ENCODE measurements at regions not wholly inside any gene's neighbourhood (a gene's known extent, or its start where the extent isn't known, plus 50 kb on each side); places are given as distances from the start of the nearest gene placed in this dataset.

GRCh38 chr1:238745069-238745468 is 641.3 kb upstream of the CHRM3 start (continued):
- TF ChIP-seq JUND (IDR thresholded peaks at IDR 0.05; ENCODE audit: borderline replicate concordance, low read depth, low read length): no peak
- no peak for TF ChIP-seq JUND (tag; IDR thresholded peaks at IDR 0.05; ENCODE audit: borderline replicate concordance, low read depth, low read length)
- TF ChIP-seq ZNF23 (CRISPR knock-in tag; IDR thresholded peaks at IDR 0.05): no peak
- TF ChIP-seq ARID3B (CRISPR knock-in tag; IDR thresholded peaks at IDR 0.05; ENCODE audit: borderline replicate concordance): no peak
- TF ChIP-seq, protein P1, sequence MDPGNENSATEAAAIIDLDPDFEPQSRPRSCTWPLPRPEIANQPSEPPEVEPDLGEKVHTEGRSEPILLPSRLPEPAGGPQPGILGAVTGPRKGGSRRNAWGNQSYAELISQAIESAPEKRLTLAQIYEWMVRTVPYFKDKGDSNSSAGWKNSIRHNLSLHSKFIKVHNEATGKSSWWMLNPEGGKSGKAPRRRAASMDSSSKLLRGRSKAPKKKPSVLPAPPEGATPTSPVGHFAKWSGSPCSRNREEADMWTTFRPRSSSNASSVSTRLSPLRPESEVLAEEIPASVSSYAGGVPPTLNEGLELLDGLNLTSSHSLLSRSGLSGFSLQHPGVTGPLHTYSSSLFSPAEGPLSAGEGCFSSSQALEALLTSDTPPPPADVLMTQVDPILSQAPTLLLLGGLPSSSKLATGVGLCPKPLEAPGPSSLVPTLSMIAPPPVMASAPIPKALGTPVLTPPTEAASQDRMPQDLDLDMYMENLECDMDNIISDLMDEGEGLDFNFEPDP (CRISPR knock-in tag; IDR thresholded peaks at IDR 0.05): no peak
- TF ChIP-seq KLF16 (IDR thresholded peaks at IDR 0.05): no peak
- TF ChIP-seq ZNF785 (CRISPR knock-in tag; IDR thresholded peaks at IDR 0.05): no peak

DNA sequence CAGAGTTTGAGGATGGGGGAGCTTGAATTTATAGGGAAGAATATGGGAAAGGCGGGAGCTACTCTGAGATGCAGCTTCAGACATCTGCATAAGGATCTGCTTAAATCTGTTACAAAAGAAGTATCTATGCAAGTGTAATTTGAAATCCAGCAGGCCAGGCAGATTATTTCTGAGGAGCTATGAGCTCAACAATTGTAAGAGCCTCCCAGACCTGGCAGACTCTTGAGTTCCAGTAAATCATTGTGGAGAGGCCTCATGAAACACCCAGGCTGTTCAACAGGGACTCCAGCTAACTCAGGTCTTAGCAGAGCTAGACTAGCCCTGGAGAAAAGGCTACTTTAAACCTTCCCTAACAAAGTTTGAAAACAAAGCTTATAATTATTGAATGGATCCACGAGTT is 647.5 kb upstream of the CHRM3 start:
- intact Hi-C loops (cut with micrococcal nuclease) (no loop called here), in situ Hi-C loops (cut with MboI) (no loop called here)
- Histone ChIP-seq H4K20me1 (replicated peaks; ENCODE audit: control insufficient read depth, insufficient read depth, low read length) (no peaks in the 10 kb centered on the region), H3K36me3 (ENCODE audit: control insufficient read depth, insufficient read depth, low read length) (no peaks in the 10 kb centered on the region), H3K27ac (ENCODE audit: extremely low read depth, low read depth, low read length) (no peak overlapping the region), H3K9me1 (ENCODE audit: control insufficient read depth, insufficient read depth, low read length) (no peaks in the 10 kb centered on the region), H3K4me1 (replicated peaks in 1 of 2; ENCODE audit: control insufficient read depth in 2 of 2, insufficient read depth in 2 of 2, low read length in 2 of 2) (no peaks in the 10 kb centered on the region), H3K9ac (ENCODE audit: insufficient read depth in 1 of 2, low read depth in 2 of 2, low read length in 2 of 2) (no peak overlapping the region), H3K27me3 (ENCODE audit: control insufficient read depth in 2 of 2, insufficient read depth in 2 of 2, low read length in 2 of 2) (no peaks in the 10 kb centered on the region), H3K4me3 (no peak overlapping the region), H3K4me2 (ENCODE audit: insufficient read depth, low read length) (no peak overlapping the region), H3K9me3 (replicated peaks; ENCODE audit: control insufficient read depth, insufficient read depth, low read depth, low read length) (no peaks in the 10 kb centered on the region), H2AFZ (ENCODE audit: low read depth, low read length) (no peak overlapping the region), H3K79me2 (ENCODE audit: control insufficient read depth, insufficient read depth, low read length) (no peaks in the 10 kb centered on the region)
- no peak for ATAC-seq
- 0% methylated on average over 2 of the region's 2 CpGs for WGBS (ENCODE audit: insufficient coverage, low coverage, missing lambda C conversion rate)
- CTCF ChIA-PET (ENCODE audit: low intra/inter-chr PET ratio): no interaction called here
- no peak for DNase-seq (ENCODE audit: extremely low read depth in 1 of 4, low spot score in 3 of 4)
- no peak for FAIRE-seq
- POLR2A ChIA-PET: no interaction called here
- BruUV-seq (replicated peaks): no TSS peak
- TF ChIP-seq ZEB2 (IDR thresholded peaks at IDR 0.05): no peak
- TF ChIP-seq ZNF124 (CRISPR knock-in tag; IDR thresholded peaks at IDR 0.05): no peak
- TF ChIP-seq E2F3 (CRISPR knock-in tag; IDR thresholded peaks at IDR 0.05): no peak
- no peak for TF ChIP-seq FOXK2 (conservative IDR thresholded peaks at IDR 0.05 in 1 of 2, IDR thresholded peaks at IDR 0.05 in 1 of 2; ENCODE audit: low read depth in 2 of 2)
- no peak for TF ChIP-seq ZNF609 (CRISPR knock-in tag; IDR thresholded peaks at IDR 0.05; ENCODE audit: borderline replicate concordance)
- no peak for TF ChIP-seq NELFE (IDR thresholded peaks at IDR 0.05; ENCODE audit: insufficient read depth, insufficient read length)
- no peak for TF ChIP-seq FOXJ3 (CRISPR knock-in tag; IDR thresholded peaks at IDR 0.05)
- no peak for TF ChIP-seq HMG20A (CRISPR knock-in tag; conservative IDR thresholded peaks at IDR 0.05)

Data from K562 (cell line).